ENCODE measurements at regions not wholly inside any gene's neighbourhood (a gene's known extent, or its start where the extent isn't known, plus 50 kb on each side); places are given as distances from the start of the nearest gene placed in this dataset.

DNA sequence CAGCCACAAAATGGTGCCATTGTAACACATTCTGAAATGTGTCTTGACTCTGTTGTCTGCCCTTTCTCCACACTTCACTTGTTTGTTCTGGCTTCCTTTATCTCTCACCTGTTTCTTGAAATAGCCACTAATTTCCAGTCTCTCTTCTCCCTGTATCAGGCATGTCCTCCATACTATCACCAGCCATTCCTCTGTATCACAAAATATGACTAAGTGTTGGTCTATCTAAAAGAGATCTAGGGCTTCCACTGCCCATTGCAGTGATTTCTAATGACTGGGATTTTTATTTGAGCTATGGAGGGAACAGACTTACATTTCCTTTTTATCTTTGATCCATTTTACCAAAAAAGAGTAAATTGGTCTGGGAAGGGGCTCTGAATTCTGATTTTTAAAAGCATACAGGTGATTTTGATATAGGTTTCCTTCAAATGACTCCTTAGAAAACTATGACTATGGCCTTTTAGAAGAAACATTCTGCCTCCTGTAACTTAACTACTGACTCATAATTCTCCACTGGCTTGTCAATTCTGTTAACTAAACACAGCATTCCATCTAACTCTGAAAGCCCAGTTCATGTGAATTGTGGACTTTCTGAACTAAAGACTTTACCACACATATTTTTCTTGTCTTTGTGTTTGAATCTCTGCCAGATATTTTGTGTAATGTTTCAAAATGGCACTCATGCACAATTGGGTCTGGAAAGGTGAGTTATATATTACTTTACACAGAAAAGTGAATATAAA, 1121.4 kb downstream of the XPNPEP1 start:
- DNase-seq (ENCODE audit: low spot score): no peak
- H3K4me3 ChIP-seq: no peak overlapping the region
- H4K20me1 ChIP-seq (ENCODE audit: insufficient read depth, poor library complexity, severe bottlenecking): no peaks in the 10 kb centered on the region
- TF ChIP-seq EZH2 (IDR thresholded peaks at IDR 0.05; ENCODE audit: borderline replicate concordance): no peak
- TF ChIP-seq EZH2phosphoT487 (IDR thresholded peaks at IDR 0.05; ENCODE audit: low read depth, severe bottlenecking, unreplicated experiment): no peak
- TF ChIP-seq, protein P1, sequence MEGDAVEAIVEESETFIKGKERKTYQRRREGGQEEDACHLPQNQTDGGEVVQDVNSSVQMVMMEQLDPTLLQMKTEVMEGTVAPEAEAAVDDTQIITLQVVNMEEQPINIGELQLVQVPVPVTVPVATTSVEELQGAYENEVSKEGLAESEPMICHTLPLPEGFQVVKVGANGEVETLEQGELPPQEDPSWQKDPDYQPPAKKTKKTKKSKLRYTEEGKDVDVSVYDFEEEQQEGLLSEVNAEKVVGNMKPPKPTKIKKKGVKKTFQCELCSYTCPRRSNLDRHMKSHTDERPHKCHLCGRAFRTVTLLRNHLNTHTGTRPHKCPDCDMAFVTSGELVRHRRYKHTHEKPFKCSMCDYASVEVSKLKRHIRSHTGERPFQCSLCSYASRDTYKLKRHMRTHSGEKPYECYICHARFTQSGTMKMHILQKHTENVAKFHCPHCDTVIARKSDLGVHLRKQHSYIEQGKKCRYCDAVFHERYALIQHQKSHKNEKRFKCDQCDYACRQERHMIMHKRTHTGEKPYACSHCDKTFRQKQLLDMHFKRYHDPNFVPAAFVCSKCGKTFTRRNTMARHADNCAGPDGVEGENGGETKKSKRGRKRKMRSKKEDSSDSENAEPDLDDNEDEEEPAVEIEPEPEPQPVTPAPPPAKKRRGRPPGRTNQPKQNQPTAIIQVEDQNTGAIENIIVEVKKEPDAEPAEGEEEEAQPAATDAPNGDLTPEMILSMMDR (IDR thresholded peaks at IDR 0.05; ENCODE audit: poor library complexity): no peak
- no peak overlapping the region for H3K4me2 ChIP-seq
- no peaks in the 10 kb centered on the region for H3K27me3 ChIP-seq
- H3K4me1 ChIP-seq (ENCODE audit: insufficient read depth): no peaks in the 10 kb centered on the region
- H3K79me2 ChIP-seq: no peaks in the 10 kb centered on the region
- no peaks in the 10 kb centered on the region for H3K9me2 ChIP-seq (replicated peaks; ENCODE audit: insufficient read depth)
- no peak overlapping the region for H2AFZ ChIP-seq
- H3K36me3 ChIP-seq (replicated peaks; ENCODE audit: insufficient read depth, low read depth): no peaks in the 10 kb centered on the region
- H3K9me3 ChIP-seq (ENCODE audit: low read depth): no peaks in the 10 kb centered on the region
- H3K27ac ChIP-seq: peak overlapping the region; percentile 53

DNA sequence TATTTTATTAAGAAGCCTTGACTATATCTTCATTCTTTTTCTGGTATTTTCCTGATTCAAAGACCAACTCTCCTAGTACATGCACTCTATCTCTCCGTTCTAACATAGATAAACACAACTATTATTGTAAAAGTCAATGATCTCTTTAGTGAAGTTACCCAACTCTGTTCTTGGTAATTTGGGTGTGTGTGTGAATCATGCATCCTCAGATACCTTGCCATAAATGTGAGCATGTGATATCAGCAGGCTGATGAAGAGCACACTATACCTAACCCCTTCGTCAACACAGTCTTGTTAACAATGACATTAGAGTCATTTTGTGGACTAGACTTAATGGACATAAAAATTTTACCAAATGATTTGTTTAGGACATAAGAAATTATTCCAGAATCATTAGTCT, 1122.1 kb downstream of the XPNPEP1 start:
- no peaks in the 10 kb centered on the region for H3K4me1 ChIP-seq (ENCODE audit: insufficient read depth)
- no peaks in the 10 kb centered on the region for H3K27me3 ChIP-seq
- no peak overlapping the region for H3K4me2 ChIP-seq
- H3K9me2 ChIP-seq (replicated peaks; ENCODE audit: insufficient read depth): no peaks in the 10 kb centered on the region
- DNase-seq (ENCODE audit: low spot score): no peak
- H3K36me3 ChIP-seq (replicated peaks; ENCODE audit: insufficient read depth, low read depth): no peaks in the 10 kb centered on the region
- no peak for TF ChIP-seq EZH2 (IDR thresholded peaks at IDR 0.05; ENCODE audit: borderline replicate concordance)
- TF ChIP-seq, protein P1 (IDR thresholded peaks at IDR 0.05; ENCODE audit: poor library complexity): no peak
- TF ChIP-seq EZH2phosphoT487 (IDR thresholded peaks at IDR 0.05; ENCODE audit: low read depth, severe bottlenecking, unreplicated experiment): no peak
- no peaks in the 10 kb centered on the region for H3K9me3 ChIP-seq (ENCODE audit: low read depth)
- 80% methylated on average over 2 of the region's 2 CpGs for WGBS (ENCODE audit: low lambda C conversion rate, missing lambda C conversion rate)
- H3K4me3 ChIP-seq: no peak overlapping the region
- no peaks in the 10 kb centered on the region for H3K79me2 ChIP-seq
- peak overlapping the region; percentile 53 for H3K27ac ChIP-seq
- H2AFZ ChIP-seq: no peak overlapping the region
- no peaks in the 10 kb centered on the region for H4K20me1 ChIP-seq (ENCODE audit: insufficient read depth, poor library complexity, severe bottlenecking)

- no peak for DNase-seq (ENCODE audit: low spot score)
- Histone ChIP-seq H3K4me3 (no peak overlapping the region), H3K27ac (no peak overlapping the region), H2AFZ (no peak overlapping the region), H4K20me1 (ENCODE audit: insufficient read depth, poor library complexity, severe bottlenecking) (no peaks in the 10 kb centered on the region), H3K4me2 (no peak overlapping the region), H3K79me2 (no peaks in the 10 kb centered on the region), H3K9me2 (replicated peaks; ENCODE audit: insufficient read depth) (no peaks in the 10 kb centered on the region), H3K4me1 (ENCODE audit: insufficient read depth) (no peaks in the 10 kb centered on the region), H3K9me3 (ENCODE audit: low read depth) (no peaks in the 10 kb centered on the region), H3K36me3 (replicated peaks; ENCODE audit: insufficient read depth, low read depth) (no peaks in the 10 kb centered on the region), H3K27me3 (no peaks in the 10 kb centered on the region)
- TF ChIP-seq, protein P1 (IDR thresholded peaks at IDR 0.05; ENCODE audit: poor library complexity): no peak
- no peak for TF ChIP-seq EZH2phosphoT487 (IDR thresholded peaks at IDR 0.05; ENCODE audit: low read depth, severe bottlenecking, unreplicated experiment)
- TF ChIP-seq EZH2 (IDR thresholded peaks at IDR 0.05; ENCODE audit: borderline replicate concordance): no peak
- WGBS (ENCODE audit: low lambda C conversion rate, missing lambda C conversion rate): 81% methylated on average over 1 of the region's 1 CpG
Measured at GRCh38 chr10:108797573-108797972, 1125.7 kb downstream of the XPNPEP1 start.
